A549 (cell line): ENCODE measurements at regions not wholly inside any gene's neighbourhood (a gene's known extent, or its start where the extent isn't known, plus 50 kb on each side); places are given as distances from the start of the nearest gene placed in this dataset.

Source experiments
- RAD21 ChIP-seq, 2 experiments: fragments of >200 bp in 1 of 2; sonication (Bioruptor Twin) in 1 of 2; formaldehyde crosslinking in 1 of 2; IDR thresholded peaks in 1 of 2; conservative IDR thresholded peaks in 1 of 2; 2 replicates in 1 of 2; 3 replicates in 1 of 2; pipeline ENCODE4 v1.6.1; 2012 to 2018; ENCODE audit warnings: inconsistent platforms in 1 of 2
- TF ChIP-seq, protein P1 (sequence below): fragments of >200 bp; sonication (Bioruptor Twin); formaldehyde crosslinking; IDR thresholded peaks from 3 replicates; pipeline ENCODE4 v1.5.1; 2016
- TF ChIP-seq, protein P2 (sequence below): IDR thresholded peaks from 2 replicates; pipeline ENCODE4 v1.6.1; 2012

- TF ChIP-seq, protein P1, sequence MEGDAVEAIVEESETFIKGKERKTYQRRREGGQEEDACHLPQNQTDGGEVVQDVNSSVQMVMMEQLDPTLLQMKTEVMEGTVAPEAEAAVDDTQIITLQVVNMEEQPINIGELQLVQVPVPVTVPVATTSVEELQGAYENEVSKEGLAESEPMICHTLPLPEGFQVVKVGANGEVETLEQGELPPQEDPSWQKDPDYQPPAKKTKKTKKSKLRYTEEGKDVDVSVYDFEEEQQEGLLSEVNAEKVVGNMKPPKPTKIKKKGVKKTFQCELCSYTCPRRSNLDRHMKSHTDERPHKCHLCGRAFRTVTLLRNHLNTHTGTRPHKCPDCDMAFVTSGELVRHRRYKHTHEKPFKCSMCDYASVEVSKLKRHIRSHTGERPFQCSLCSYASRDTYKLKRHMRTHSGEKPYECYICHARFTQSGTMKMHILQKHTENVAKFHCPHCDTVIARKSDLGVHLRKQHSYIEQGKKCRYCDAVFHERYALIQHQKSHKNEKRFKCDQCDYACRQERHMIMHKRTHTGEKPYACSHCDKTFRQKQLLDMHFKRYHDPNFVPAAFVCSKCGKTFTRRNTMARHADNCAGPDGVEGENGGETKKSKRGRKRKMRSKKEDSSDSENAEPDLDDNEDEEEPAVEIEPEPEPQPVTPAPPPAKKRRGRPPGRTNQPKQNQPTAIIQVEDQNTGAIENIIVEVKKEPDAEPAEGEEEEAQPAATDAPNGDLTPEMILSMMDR, result no peak
- no peak for TF ChIP-seq RAD21 (conservative IDR thresholded peaks at IDR 0.05 in 1 of 2, IDR thresholded peaks at IDR 0.05 in 1 of 2)
- TF ChIP-seq, protein P2, sequence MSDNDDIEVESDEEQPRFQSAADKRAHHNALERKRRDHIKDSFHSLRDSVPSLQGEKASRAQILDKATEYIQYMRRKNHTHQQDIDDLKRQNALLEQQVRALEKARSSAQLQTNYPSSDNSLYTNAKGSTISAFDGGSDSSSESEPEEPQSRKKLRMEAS, result no peak
Measured at GRCh38 chr16:55189224-55189623, 134.8 kb upstream of the IRX6 start.
